ENCODE measurements at regions not wholly inside any gene's neighbourhood (a gene's known extent, or its start where the extent isn't known, plus 50 kb on each side); places are given as distances from the start of the nearest gene placed in this dataset.
"Not testable (repeated sequence)": the region's sequence is repeated elsewhere in the genome, so short reads cannot be mapped to it uniquely, and the experiment has no call there.

GRCh38 chr3:124132813-124133212 is 140.9 kb upstream of the ROPN1 start:
- no peak for DNase-seq (ENCODE audit: low read depth, low spot score)
- H3K27ac ChIP-seq = no peak overlapping the region

- no peak for DNase-seq (ENCODE audit: low read depth, low spot score)
- H3K27ac ChIP-seq = no peak overlapping the region
These were observed 141.5 kb upstream of the ROPN1 start for GRCh38 chr3:124133366-124133940.

- no peak for DNase-seq (ENCODE audit: low read depth, low spot score)
- H3K27ac ChIP-seq = no peak overlapping the region
These were observed 145.3 kb upstream of the ROPN1 start for GRCh38 chr3:124137216-124137615.

- H3K27ac ChIP-seq = no peak overlapping the region
- DNase-seq (ENCODE audit: low read depth, low spot score) = no peak
These were observed 146.2 kb upstream of the ROPN1 start for GRCh38 chr3:124138148-124138547.

GRCh38 chr3:124140746-124141145 is 148.8 kb upstream of the ROPN1 start:
- H3K27ac ChIP-seq = no peak overlapping the region
- DNase-seq (ENCODE audit: low read depth, low spot score) = no peak

- DNase-seq (ENCODE audit: low read depth, low spot score) = no peak
- H3K27ac ChIP-seq = no peak overlapping the region
These were observed 150.6 kb upstream of the ROPN1 start for GRCh38 chr3:124142389-124142970.

- DNase-seq (ENCODE audit: low read depth, low spot score) = no peak
- H3K27ac ChIP-seq = no peak overlapping the region
These were observed 151.1 kb upstream of the ROPN1 start for GRCh38 chr3:124143047-124143446.

GRCh38 chr3:124144035-124144814 is 152.3 kb upstream of the ROPN1 start:
- no peak for DNase-seq (ENCODE audit: low read depth, low spot score)
- H3K27ac ChIP-seq = no peak overlapping the region

- no peak for DNase-seq (ENCODE audit: low read depth, low spot score)
These were observed 155.5 kb upstream of the ROPN1 start for GRCh38 chr3:124147429-124147828.

GRCh38 chr3:124147946-124148345 is 156.0 kb upstream of the ROPN1 start:
- DNase-seq (ENCODE audit: low read depth, low spot score) = no peak
- no peak overlapping the region for H3K27ac ChIP-seq

More at GRCh38 chr3:124147429-124147828, 155.5 kb upstream of the ROPN1 start:
- no peak overlapping the region for H3K27ac ChIP-seq

GRCh38 chr3:124149081-124149480 is 157.2 kb upstream of the ROPN1 start:
- DNase-seq (ENCODE audit: low read depth, low spot score) = no peak
- no peak overlapping the region for H3K27ac ChIP-seq

- DNase-seq (ENCODE audit: low read depth, low spot score) = no peak
- no peak overlapping the region for H3K27ac ChIP-seq
These were observed 157.8 kb upstream of the ROPN1 start for GRCh38 chr3:124149771-124150170.

GRCh38 chr3:124152891-124153290 is 161.0 kb upstream of the ROPN1 start:
- not testable (repeated sequence) for DNase-seq (ENCODE audit: low read depth, low spot score); H3K27ac ChIP-seq

GRCh38 chr3:124156866-124157712 is 165.2 kb upstream of the ROPN1 start:
- no peak overlapping the region for H3K27ac ChIP-seq
- no peak for DNase-seq (ENCODE audit: low read depth, low spot score)

- DNase-seq (ENCODE audit: low read depth, low spot score) = no peak
- no peak overlapping the region for H3K27ac ChIP-seq
These were observed 165.8 kb upstream of the ROPN1 start for GRCh38 chr3:124157748-124158147.

- H3K27ac ChIP-seq = no peak overlapping the region
- no peak for DNase-seq (ENCODE audit: low read depth, low spot score)
These were observed 166.4 kb upstream of the ROPN1 start for GRCh38 chr3:124158168-124158881.

GRCh38 chr3:124161448-124161847 is 169.5 kb upstream of the ROPN1 start:
- H3K27ac ChIP-seq = no peak overlapping the region
- no peak for DNase-seq (ENCODE audit: low read depth, low spot score)

- no peak for DNase-seq (ENCODE audit: low read depth, low spot score)
- no peak overlapping the region for H3K27ac ChIP-seq
These were observed 171.8 kb upstream of the ROPN1 start for GRCh38 chr3:124163689-124164088.

- no peak overlapping the region for H3K27ac ChIP-seq
- DNase-seq (ENCODE audit: low read depth, low spot score) = no peak
These were observed 176.3 kb upstream of the ROPN1 start for GRCh38 chr3:124168271-124168670.

GRCh38 chr3:124172283-124172682 is 180.4 kb upstream of the ROPN1 start:
- DNase-seq (ENCODE audit: low read depth, low spot score) = no peak
- no peak overlapping the region for H3K27ac ChIP-seq

All from epithelial cell of prostate (primary cell).